Astrocyte (in vitro differentiated cells and primary cell): ENCODE measurements at regions not wholly inside any gene's neighbourhood (a gene's known extent, or its start where the extent isn't known, plus 50 kb on each side); places are given as distances from the start of the nearest gene placed in this dataset.

Source experiments
- EZH2 ChIP-seq: IDR thresholded peaks from 2 replicates; pipeline ENCODE4 v1.6.1; 2012; ENCODE audit warnings: mild to moderate bottlenecking, low read length, inconsistent platforms; ENCODE audit not compliant: insufficient read depth
- TF ChIP-seq, protein P1 (sequence below): IDR thresholded peaks from 2 replicates; pipeline ENCODE4 v1.5.1; 2011; ENCODE audit warnings: low read depth, mild to moderate bottlenecking, inconsistent platforms, low read length, moderate library complexity; ENCODE audit not compliant: insufficient read depth

DNA sequence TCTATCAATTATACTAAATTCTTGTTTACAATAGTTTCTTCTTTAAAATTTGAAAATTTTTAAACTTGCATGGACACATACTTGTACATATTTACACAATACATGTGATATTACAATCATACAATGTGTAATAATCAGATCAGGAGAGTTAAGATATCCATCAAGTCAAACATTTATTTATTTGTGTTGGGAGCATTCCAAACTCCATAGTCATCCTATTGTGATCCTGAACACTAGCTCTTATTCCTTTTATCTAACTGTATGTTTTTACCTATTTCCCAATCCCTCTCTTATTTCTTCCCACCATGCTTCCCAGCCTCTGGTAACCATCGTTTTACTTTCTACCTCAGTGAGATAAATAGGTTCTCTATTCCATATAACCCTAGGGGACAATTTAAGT is 1219.2 kb downstream of the ZPLD1 start:
- TF ChIP-seq, protein P1, sequence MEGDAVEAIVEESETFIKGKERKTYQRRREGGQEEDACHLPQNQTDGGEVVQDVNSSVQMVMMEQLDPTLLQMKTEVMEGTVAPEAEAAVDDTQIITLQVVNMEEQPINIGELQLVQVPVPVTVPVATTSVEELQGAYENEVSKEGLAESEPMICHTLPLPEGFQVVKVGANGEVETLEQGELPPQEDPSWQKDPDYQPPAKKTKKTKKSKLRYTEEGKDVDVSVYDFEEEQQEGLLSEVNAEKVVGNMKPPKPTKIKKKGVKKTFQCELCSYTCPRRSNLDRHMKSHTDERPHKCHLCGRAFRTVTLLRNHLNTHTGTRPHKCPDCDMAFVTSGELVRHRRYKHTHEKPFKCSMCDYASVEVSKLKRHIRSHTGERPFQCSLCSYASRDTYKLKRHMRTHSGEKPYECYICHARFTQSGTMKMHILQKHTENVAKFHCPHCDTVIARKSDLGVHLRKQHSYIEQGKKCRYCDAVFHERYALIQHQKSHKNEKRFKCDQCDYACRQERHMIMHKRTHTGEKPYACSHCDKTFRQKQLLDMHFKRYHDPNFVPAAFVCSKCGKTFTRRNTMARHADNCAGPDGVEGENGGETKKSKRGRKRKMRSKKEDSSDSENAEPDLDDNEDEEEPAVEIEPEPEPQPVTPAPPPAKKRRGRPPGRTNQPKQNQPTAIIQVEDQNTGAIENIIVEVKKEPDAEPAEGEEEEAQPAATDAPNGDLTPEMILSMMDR = no peak
- no peak for TF ChIP-seq EZH2
